ENCODE measurements at regions not wholly inside any gene's neighbourhood (a gene's known extent, or its start where the extent isn't known, plus 50 kb on each side); places are given as distances from the start of the nearest gene placed in this dataset.

DNA sequence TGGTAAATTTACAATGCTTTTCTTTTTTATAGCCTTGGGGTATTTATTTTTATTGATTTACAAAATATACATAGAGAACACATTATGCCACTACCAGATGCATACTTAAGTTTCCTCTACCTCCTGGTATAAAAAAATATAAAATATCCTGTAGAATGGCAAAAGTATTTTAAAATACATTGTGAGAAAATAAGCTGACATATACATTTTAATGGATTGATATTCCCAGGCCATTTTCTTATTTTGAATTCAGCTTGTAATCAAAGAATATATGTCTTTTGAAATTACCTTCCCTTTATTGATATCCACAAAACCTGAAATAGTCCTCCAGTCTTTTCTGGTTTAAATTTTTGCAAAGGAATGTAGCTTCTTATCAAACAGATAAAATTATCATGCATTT lies 923.9 kb downstream of the CDH18 start:
- no peaks in the 10 kb centered on the region for H3K4me1 ChIP-seq
- H3K4me3 ChIP-seq: no peak overlapping the region
- no peaks in the 10 kb centered on the region for H3K36me3 ChIP-seq
- DNase-seq (no peak), ATAC-seq (ENCODE audit: low FRiP score in 2 of 2) (no peak)
- no peak overlapping the region for H3K27ac ChIP-seq
- H3K27me3 ChIP-seq: no peaks in the 10 kb centered on the region
- H3K9me3 ChIP-seq: no peaks in the 10 kb centered on the region
- TF ChIP-seq POLR2A (IDR thresholded peaks at IDR 0.05) (no peak), EP300 (IDR thresholded peaks at IDR 0.05) (no peak), CTCF (IDR thresholded peaks at IDR 0.05) (no peak), POLR2AphosphoS5 (IDR thresholded peaks at IDR 0.05) (no peak)

DNA sequence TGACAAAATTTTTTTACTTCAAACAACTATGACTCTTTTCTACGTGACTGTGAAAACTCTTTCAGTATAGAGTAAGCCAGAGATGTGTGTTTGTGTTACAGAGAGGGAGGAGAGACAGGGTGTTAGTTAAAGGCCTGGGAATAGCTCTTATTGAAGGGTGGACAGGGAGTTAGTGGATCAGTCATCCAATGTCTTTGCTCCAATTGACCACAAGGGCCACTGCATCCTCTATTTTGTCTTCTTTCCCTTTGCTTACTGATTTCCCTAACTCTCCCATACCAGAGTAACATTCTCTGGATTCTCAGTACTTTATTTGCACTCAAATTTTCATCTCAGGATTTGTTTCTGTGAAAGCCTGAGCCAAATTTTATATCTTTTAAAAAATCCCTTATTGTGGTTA lies 920.3 kb downstream of the CDH18 start:
- TF ChIP-seq CTCF (IDR thresholded peaks at IDR 0.05) (no peak), EP300 (IDR thresholded peaks at IDR 0.05) (no peak), POLR2A (IDR thresholded peaks at IDR 0.05) (no peak)
- WGBS, 2 donors: 47 to 59% methylated on average over 1 of the region's 1 CpG
- H3K27me3 ChIP-seq: no peaks in the 10 kb centered on the region
- H3K9me3 ChIP-seq: no peaks in the 10 kb centered on the region
- H3K36me3 ChIP-seq: no peaks in the 10 kb centered on the region
- no peak overlapping the region for H3K4me3 ChIP-seq
- no peak overlapping the region for H3K27ac ChIP-seq
- DNase-seq (no peak), ATAC-seq (ENCODE audit: low FRiP score in 2 of 2) (no peak)
- no peaks in the 10 kb centered on the region for H3K4me1 ChIP-seq

DNA sequence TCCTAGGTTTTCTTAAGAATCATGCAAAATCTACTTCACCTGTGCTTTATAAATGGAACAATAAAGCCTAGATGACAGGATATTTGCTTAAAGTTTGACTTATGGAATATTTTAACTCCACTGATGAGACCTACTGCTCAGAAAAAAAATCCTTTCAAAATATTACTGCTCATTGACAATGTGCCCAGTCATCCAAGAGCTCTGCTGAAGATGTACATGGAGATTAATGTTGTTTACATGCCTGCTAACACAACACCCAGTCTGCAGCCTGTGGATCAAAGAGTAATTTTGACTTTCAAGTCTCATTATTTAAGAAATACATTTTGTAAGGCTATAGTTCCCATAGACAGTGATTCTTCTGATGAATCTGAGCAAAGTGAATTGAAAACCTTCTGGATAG lies 889.6 kb downstream of the CDH18 start:
- Histone ChIP-seq H3K9me3 (no peaks in the 10 kb centered on the region), H3K4me1 (no peaks in the 10 kb centered on the region), H3K27ac (no peak overlapping the region), H3K36me3 (no peaks in the 10 kb centered on the region), H3K4me3 (no peak overlapping the region), H3K27me3 (no peaks in the 10 kb centered on the region)
- no peak for DNase-seq
- TF ChIP-seq EP300 (IDR thresholded peaks at IDR 0.05) (no peak), POLR2A (IDR thresholded peaks at IDR 0.05) (no peak), POLR2AphosphoS5 (IDR thresholded peaks at IDR 0.05) (no peak), CTCF (IDR thresholded peaks at IDR 0.05) (no peak)
- ATAC-seq (ENCODE audit: low FRiP score in 2 of 2): no peak

DNA sequence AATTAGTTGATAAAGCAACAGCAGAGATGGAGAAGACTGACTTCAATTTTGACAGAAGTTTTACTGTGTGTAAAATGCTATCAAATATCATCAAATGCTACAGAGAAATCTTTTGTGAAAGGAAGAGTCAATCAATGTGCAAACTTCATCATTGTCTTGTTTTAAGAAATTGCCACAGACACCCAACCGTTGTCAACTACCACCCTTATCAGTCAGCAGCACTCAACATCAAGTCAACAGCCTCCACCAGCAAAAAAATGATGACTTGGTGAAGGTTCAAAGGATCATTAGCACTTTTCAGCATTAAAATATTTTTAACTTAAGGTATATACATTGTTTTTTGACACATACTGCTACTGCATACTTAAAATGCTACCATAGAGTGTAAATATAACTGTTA lies 888.8 kb downstream of the CDH18 start:
- no peaks in the 10 kb centered on the region for H3K4me1 ChIP-seq
- H3K27ac ChIP-seq: no peak overlapping the region
- no peaks in the 10 kb centered on the region for H3K9me3 ChIP-seq
- no peaks in the 10 kb centered on the region for H3K36me3 ChIP-seq
- no peak overlapping the region for H3K4me3 ChIP-seq
- no peak for DNase-seq
- 50 to 63% methylated on average over 1 of the region's 1 CpG for WGBS, 2 donors
- TF ChIP-seq CTCF (IDR thresholded peaks at IDR 0.05): no peak
- no peak for TF ChIP-seq POLR2A (IDR thresholded peaks at IDR 0.05)
- TF ChIP-seq EP300 (IDR thresholded peaks at IDR 0.05): no peak
- TF ChIP-seq POLR2AphosphoS5 (IDR thresholded peaks at IDR 0.05): no peak
- no peak for ATAC-seq (ENCODE audit: low FRiP score in 2 of 2)
- no peaks in the 10 kb centered on the region for H3K27me3 ChIP-seq

DNA sequence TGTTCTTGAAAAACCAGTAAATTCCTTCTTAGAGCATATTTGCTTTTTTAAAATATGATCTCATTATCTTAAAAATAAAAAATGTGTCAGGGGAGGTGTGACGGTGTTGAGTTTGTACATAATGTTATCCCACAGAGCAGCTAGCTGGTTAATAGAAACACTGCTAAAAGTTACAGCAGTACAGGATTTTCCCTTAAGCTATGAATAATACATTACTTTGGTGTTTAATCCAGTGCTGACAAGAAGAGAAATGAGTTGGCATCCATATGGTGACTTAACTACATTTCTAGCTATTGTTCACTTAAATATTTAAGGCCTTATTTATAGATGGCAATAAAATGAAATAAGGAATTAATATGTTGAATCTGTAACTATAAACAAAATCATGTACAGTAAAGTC lies 883.1 kb downstream of the CDH18 start:
- DNase-seq (no peak), ATAC-seq (ENCODE audit: low FRiP score in 2 of 2) (no peak)
- Histone ChIP-seq H3K4me1 (no peaks in the 10 kb centered on the region), H3K9me3 (no peaks in the 10 kb centered on the region), H3K36me3 (no peaks in the 10 kb centered on the region), H3K27ac (no peak overlapping the region), H3K4me3 (no peak overlapping the region), H3K27me3 (no peaks in the 10 kb centered on the region)
- WGBS, 2 donors: 72 to 82% methylated on average over 1 of the region's 1 CpG
- TF ChIP-seq EP300 (IDR thresholded peaks at IDR 0.05) (no peak), POLR2AphosphoS5 (IDR thresholded peaks at IDR 0.05) (no peak), POLR2A (IDR thresholded peaks at IDR 0.05) (no peak), CTCF (IDR thresholded peaks at IDR 0.05) (no peak)
